Right renal cortex interstitium (tissue), 3 donors: ENCODE measurements at regions not wholly inside any gene's neighbourhood (a gene's known extent, or its start where the extent isn't known, plus 50 kb on each side); places are given as distances from the start of the nearest gene placed in this dataset.
"Not testable (repeated sequence)": the region's sequence is repeated elsewhere in the genome, so short reads cannot be mapped to it uniquely, and the experiment has no call there.

Experiments
- DNase-seq, 3 donors: peaks; one replicate each; pipeline ENCODE4 v3.0.0-alpha.2; 2013; ENCODE audit warnings: low read depth in 3 of 3, low spot score in 2 of 3

DNA sequence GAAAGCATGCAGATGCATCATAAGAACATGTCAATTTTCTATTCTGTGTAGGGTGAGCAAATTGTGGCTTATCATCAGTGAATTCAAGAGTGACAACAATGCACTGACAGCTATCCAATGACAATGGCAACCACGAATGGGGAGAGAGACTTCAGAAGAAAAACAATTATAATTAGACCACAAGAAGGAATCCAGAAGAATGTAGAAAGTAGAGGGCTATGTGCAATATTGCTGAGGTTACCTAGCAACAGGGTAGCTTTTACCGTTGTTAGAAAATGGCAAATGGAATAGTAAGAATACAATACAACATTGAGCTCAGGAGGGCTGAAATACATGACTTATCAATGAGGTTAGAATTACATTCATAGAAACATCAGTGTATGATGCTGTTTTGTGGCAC, 71.1 kb upstream of the SESTD1 start:
- DNase-seq: no peak

DNA sequence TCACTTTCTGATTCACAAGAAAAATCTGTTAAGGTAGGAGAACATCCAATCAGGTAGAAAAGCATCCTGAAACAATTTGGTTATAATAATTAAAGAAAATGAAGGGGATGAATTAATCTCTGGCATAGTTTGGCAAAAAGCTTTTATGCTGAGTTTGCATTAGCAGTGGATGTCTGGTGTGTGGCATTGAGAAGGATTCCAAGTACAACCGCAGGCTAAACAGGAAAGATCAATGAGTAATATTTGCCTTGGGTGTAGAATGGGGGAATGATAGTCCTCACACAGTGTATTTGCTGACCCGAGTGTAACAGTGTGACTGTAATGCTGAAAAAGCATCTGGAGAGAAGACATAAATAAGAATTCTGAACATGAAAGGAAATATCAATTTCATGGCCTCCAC, 68.3 kb upstream of the SESTD1 start:
- no peak for DNase-seq

DNA sequence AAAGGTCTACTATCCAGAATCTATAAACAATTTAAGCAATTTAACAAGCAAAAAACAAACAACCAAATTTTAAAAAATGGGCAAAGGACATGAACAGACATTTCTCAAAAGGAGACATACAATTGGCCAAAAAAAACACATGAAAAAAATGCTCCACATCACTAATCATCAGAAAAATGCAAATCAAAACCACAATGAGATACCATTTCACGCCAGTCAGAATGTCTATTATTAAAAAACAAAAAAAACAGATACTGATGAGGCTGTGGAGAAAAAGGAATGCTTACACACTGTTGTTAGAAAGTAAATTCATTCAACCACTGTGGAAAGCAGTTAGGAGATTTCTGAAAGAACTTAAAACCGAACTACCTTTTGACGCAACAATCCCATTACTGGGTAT, 66.4 kb upstream of the SESTD1 start:
- DNase-seq: no peak

DNA sequence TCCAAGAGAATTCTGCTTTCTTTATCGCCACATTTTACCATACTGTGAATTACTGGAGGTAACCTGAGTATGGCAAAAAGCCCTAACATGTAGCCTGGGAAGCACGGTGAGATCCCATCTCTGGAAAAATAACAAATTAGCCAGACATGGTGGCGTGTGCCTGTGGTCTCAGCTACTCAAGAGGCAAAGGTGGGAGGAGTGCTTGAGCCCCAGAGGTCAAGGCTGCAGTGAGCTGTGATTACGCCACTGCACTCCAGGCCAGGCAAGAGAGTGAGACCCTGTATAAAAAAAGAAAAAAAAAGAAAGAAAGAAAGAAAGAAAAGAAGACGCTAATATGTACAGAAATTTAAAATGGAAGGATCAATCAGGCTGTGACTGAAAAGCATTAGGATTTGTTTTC, 57.7 kb upstream of the SESTD1 start:
- DNase-seq: no peak

DNA sequence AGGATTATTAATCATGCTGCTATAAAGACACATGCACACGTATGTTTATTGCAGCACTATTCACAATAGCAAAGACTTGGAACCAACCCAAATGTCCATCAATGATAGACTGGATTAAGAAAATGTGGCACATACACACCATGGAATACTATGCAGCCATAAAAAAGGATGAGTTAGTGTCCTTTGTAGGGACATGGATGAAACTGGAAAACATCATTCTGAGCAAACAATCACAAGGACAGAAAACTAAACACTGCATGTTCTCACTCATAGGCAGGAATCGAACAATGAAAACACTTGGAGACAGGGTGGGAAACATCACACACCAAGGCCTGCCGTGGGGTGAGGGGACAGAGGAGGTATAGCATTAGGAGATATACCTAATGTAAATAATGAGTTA, 56.4 kb upstream of the SESTD1 start:
- not testable (repeated sequence) for DNase-seq

DNA sequence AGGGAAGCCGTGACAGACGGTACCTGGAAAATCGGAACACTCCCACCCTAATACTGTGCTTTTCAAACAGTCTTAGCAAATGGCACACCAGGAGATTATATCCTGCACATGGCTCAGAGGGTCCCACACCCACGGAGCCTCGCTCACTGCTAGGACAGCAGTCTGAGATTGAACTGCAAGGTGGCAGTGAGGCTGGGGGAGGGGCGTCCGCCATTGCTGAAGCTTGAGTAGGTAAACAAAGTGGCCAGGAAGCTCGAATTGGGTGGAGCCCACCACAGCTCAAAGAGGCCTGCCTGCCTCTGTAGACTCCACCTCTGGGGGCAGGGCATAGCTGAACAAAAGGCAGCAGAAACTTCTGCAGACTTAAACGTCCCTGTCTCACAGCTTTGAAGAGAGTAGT, 50.1 kb upstream of the SESTD1 start:
- DNase-seq: not testable (repeated sequence)
